ENCODE measurements at regions not wholly inside any gene's neighbourhood (a gene's known extent, or its start where the extent isn't known, plus 50 kb on each side); places are given as distances from the start of the nearest gene placed in this dataset.
"Not testable (repeated sequence)": the region's sequence is repeated elsewhere in the genome, so short reads cannot be mapped to it uniquely, and the experiment has no call there.

GRCh38 chr22:49010901-49011300, 816.8 kb downstream of the BRD1 start:
- no peak overlapping the region for H3K27ac ChIP-seq (ENCODE audit: low read depth, low read length)
- H3K36me3 ChIP-seq (ENCODE audit: control insufficient read depth, insufficient read depth, low read length), result no peaks in the 10 kb centered on the region
- no peaks in the 10 kb centered on the region for H3K27me3 ChIP-seq (ENCODE audit: control insufficient read depth, insufficient read depth, low read length)
- no peak overlapping the region for H3K9ac ChIP-seq (ENCODE audit: low read length)
- no peak overlapping the region for H3K4me3 ChIP-seq (ENCODE audit: low read length)
- no peaks in the 10 kb centered on the region for H3K4me1 ChIP-seq (ENCODE audit: control insufficient read depth, insufficient read depth, low read length)

DNA sequence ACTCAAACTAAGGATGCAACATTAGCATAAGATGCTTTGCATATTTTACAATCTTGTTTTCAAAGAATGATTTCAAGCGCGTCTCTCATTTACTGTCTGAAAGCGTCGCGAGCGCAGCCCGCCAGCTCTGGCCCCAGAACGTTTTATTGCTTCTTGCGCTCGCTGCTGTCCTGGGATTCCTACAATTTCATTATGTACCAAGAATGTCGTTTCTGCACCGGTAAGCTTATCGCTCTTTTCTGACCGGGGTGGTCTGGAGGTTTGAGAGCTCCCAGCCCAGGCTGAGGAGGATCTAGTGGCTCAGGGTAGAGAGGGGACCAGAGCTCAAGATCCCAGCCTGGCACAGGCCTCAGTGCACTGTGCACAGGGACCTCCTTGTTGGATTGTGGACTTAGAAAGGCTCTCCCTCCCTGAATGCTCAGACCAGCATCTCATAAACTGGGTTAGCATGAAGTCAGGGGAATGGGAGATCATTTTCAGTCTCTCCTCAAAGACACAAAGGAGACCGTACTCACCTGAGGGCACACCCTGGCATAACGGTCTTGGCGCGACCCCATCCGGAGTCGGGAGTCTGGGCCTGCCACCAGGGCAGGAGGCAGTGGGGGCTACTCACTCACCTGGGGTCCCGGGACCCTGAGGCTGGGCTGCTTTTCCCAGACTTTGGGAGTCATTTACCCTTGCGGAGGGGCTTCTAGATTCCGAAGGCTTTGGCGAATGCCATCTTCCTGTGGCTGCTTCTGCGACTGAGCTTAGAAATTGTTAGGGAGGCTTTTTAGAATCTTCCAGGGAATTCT, 817.4 kb downstream of the BRD1 start:
- H3K9ac ChIP-seq (ENCODE audit: low read length), result no peak overlapping the region
- H3K36me3 ChIP-seq (ENCODE audit: control insufficient read depth, insufficient read depth, low read length), result no peaks in the 10 kb centered on the region
- H3K4me3 ChIP-seq (ENCODE audit: low read length), result no peak overlapping the region
- H3K4me1 ChIP-seq (ENCODE audit: control insufficient read depth, insufficient read depth, low read length), result no peaks in the 10 kb centered on the region
- no peaks in the 10 kb centered on the region for H3K27me3 ChIP-seq (ENCODE audit: control insufficient read depth, insufficient read depth, low read length)
- H3K27ac ChIP-seq (ENCODE audit: low read depth, low read length), result no peak overlapping the region

DNA sequence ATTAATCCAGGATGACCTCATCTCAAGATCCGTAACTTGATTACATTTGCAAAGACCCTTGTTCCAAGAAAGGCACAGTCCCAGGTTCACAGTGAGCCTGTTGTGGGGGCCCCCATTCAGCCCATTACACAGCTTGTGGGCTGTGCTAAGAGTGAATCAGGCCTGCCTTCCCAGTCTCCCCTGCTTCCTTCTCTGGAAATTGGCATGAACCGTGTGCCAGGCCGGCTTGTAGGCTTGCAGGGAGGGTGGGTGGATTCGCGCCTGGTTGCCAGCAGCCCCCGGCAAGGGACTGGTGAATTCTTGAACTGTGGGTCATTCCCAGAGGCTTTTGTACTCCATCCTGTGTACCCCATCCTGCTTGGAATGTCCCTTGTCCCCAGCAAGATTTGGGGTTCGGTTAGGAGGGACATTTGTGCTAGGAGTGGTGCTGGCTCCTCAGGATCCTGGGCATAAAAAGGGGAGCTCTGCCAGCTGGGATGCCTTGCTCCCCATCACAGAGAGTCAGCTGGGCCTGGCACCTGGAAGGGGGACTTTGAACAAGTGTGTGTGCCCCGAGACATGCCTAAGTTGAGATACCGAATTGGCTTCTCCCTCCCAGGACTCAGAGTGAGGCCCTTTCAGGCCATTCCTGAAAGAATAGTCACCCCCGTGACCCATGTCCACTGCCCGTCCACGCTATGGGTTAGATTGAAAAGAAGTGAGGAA, 818.2 kb downstream of the BRD1 start:
- H3K4me3 ChIP-seq (ENCODE audit: low read length), result no peak overlapping the region
- no peak overlapping the region for H3K9ac ChIP-seq (ENCODE audit: low read length)
- H3K36me3 ChIP-seq (ENCODE audit: control insufficient read depth, insufficient read depth, low read length), result no peaks in the 10 kb centered on the region
- no peak overlapping the region for H3K27ac ChIP-seq (ENCODE audit: low read depth, low read length)
- no peaks in the 10 kb centered on the region for H3K27me3 ChIP-seq (ENCODE audit: control insufficient read depth, insufficient read depth, low read length)
- H3K4me1 ChIP-seq (ENCODE audit: control insufficient read depth, insufficient read depth, low read length), result no peaks in the 10 kb centered on the region

GRCh38 chr22:49008682-49009235, 818.9 kb downstream of the BRD1 start:
- no peaks in the 10 kb centered on the region for H3K27me3 ChIP-seq (ENCODE audit: control insufficient read depth, insufficient read depth, low read length)
- no peaks in the 10 kb centered on the region for H3K36me3 ChIP-seq (ENCODE audit: control insufficient read depth, insufficient read depth, low read length)
- H3K27ac ChIP-seq (ENCODE audit: low read depth, low read length), result no peak overlapping the region
- no peaks in the 10 kb centered on the region for H3K4me1 ChIP-seq (ENCODE audit: control insufficient read depth, insufficient read depth, low read length)
- H3K9ac ChIP-seq (ENCODE audit: low read length), result no peak overlapping the region
- H3K4me3 ChIP-seq (ENCODE audit: low read length), result no peak overlapping the region

DNA sequence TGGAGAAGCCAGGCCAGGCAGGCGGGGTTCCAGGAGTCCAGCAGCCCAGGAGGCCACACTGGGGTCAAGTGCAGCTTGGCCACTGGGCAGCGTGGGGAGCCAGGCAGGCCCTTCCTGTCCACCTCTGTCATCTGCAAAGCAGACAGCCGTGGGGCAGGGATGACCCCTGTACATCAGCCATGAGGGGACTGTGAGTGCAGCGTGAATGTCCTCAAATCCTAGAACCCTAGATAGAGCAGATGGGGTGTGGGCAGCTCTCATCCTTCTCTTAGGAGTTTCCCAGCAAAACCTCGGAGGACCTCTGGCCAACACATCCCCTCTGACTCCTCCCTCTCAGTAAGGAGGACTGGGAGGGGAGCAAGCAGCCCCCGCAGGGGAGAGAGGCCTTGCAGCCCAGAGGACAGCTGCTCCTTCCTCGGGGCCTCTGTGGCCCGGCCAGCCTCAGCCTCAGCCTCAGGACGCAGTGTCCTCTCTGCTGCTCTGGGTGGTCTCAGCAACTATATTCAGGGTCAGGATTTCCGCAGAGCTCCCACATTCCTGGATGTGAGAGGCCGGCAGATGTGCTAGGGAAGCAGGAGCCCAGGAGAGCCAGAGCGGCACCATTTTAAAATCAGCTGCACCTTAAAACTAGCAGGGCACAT, 820.5 kb downstream of the BRD1 start:
- Histone ChIP-seq H3K4me1 (ENCODE audit: control insufficient read depth, insufficient read depth, low read length) (no peaks in the 10 kb centered on the region), H3K9ac (ENCODE audit: low read length) (no peak overlapping the region), H3K27ac (ENCODE audit: low read depth, low read length) (no peak overlapping the region), H3K27me3 (ENCODE audit: control insufficient read depth, insufficient read depth, low read length) (no peaks in the 10 kb centered on the region), H3K4me3 (ENCODE audit: low read length) (no peak overlapping the region), H3K36me3 (ENCODE audit: control insufficient read depth, insufficient read depth, low read length) (no peaks in the 10 kb centered on the region)

- H3K27ac ChIP-seq (ENCODE audit: low read depth, low read length), result no peak overlapping the region
- no peaks in the 10 kb centered on the region for H3K27me3 ChIP-seq (ENCODE audit: control insufficient read depth, insufficient read depth, low read length)
- H3K9ac ChIP-seq (ENCODE audit: low read length), result no peak overlapping the region
- no peak overlapping the region for H3K4me3 ChIP-seq (ENCODE audit: low read length)
- H3K36me3 ChIP-seq (ENCODE audit: control insufficient read depth, insufficient read depth, low read length), result no peaks in the 10 kb centered on the region
- H3K4me1 ChIP-seq (ENCODE audit: control insufficient read depth, insufficient read depth, low read length), result no peaks in the 10 kb centered on the region
Observed at GRCh38 chr22:49006207-49007012, 821.3 kb downstream of the BRD1 start.

GRCh38 chr22:49005557-49005956, 822.1 kb downstream of the BRD1 start:
- Histone ChIP-seq H3K4me1 (ENCODE audit: control insufficient read depth, insufficient read depth, low read length) (no peaks in the 10 kb centered on the region), H3K27ac (ENCODE audit: low read depth, low read length) (no peak overlapping the region), H3K9ac (ENCODE audit: low read length) (no peak overlapping the region), H3K36me3 (ENCODE audit: control insufficient read depth, insufficient read depth, low read length) (no peaks in the 10 kb centered on the region), H3K27me3 (ENCODE audit: control insufficient read depth, insufficient read depth, low read length) (no peaks in the 10 kb centered on the region), H3K4me3 (ENCODE audit: low read length) (no peak overlapping the region)

GRCh38 chr22:49004484-49005399, 822.9 kb downstream of the BRD1 start:
- Histone ChIP-seq H3K36me3 (ENCODE audit: control insufficient read depth, insufficient read depth, low read length) (no peaks in the 10 kb centered on the region), H3K9ac (ENCODE audit: low read length) (no peak overlapping the region), H3K27me3 (ENCODE audit: control insufficient read depth, insufficient read depth, low read length) (no peaks in the 10 kb centered on the region), H3K4me1 (ENCODE audit: control insufficient read depth, insufficient read depth, low read length) (no peaks in the 10 kb centered on the region), H3K27ac (ENCODE audit: low read depth, low read length) (no peak overlapping the region), H3K4me3 (ENCODE audit: low read length) (no peak overlapping the region)

- H3K4me1 ChIP-seq (ENCODE audit: control insufficient read depth, insufficient read depth, low read length); H3K9ac ChIP-seq (ENCODE audit: low read length); H3K36me3 ChIP-seq (ENCODE audit: control insufficient read depth, insufficient read depth, low read length); H3K27me3 ChIP-seq (ENCODE audit: control insufficient read depth, insufficient read depth, low read length); H3K27ac ChIP-seq (ENCODE audit: low read depth, low read length); H3K4me3 ChIP-seq (ENCODE audit: low read length): not testable (repeated sequence)
Observed at GRCh38 chr22:48997605-48998004, 830.1 kb downstream of the BRD1 start.

GRCh38 chr22:48993655-48994054, 834.0 kb downstream of the BRD1 start:
- no peak overlapping the region for H3K4me3 ChIP-seq (ENCODE audit: low read length)
- H3K36me3 ChIP-seq (ENCODE audit: control insufficient read depth, insufficient read depth, low read length), result no peaks in the 10 kb centered on the region
- H3K9ac ChIP-seq (ENCODE audit: low read length), result no peak overlapping the region
- H3K27me3 ChIP-seq (ENCODE audit: control insufficient read depth, insufficient read depth, low read length), result no peaks in the 10 kb centered on the region
- no peaks in the 10 kb centered on the region for H3K4me1 ChIP-seq (ENCODE audit: control insufficient read depth, insufficient read depth, low read length)
- no peak overlapping the region for H3K27ac ChIP-seq (ENCODE audit: low read depth, low read length)

- Histone ChIP-seq H3K4me3 (ENCODE audit: low read length) (no peak overlapping the region), H3K4me1 (ENCODE audit: control insufficient read depth, insufficient read depth, low read length) (no peaks in the 10 kb centered on the region), H3K27ac (ENCODE audit: low read depth, low read length) (no peak overlapping the region), H3K36me3 (ENCODE audit: control insufficient read depth, insufficient read depth, low read length) (no peaks in the 10 kb centered on the region), H3K9ac (ENCODE audit: low read length) (no peak overlapping the region), H3K27me3 (ENCODE audit: control insufficient read depth, insufficient read depth, low read length) (no peaks in the 10 kb centered on the region)
Observed at GRCh38 chr22:48984639-48985038, 843.0 kb downstream of the BRD1 start.
